Lower leg skin (tissue), 4 donors: ENCODE measurements at regions not wholly inside any gene's neighbourhood (a gene's known extent, or its start where the extent isn't known, plus 50 kb on each side); places are given as distances from the start of the nearest gene placed in this dataset.

Experiments
- DNase-seq, 2 donors: peaks; one replicate each; pipeline ENCODE4 v3.0.0-alpha.2; 2019; ENCODE audit warnings: low spot score in 2 of 2
- H3K4me3 ChIP-seq: fragments of 200-600 bp; sonication (generic); 2 replicates; pipeline ENCODE4 v1.5.1; 2017; ENCODE audit warnings: mild to moderate bottlenecking, low read depth; ENCODE audit not compliant: poor library complexity, severe bottlenecking
- POLR2A ChIP-seq, 2 donors: fragments of 450-650 bp; IDR thresholded peaks; one replicate each; pipeline ENCODE4 v1.6.1; 2016 to 2017; ENCODE audit warnings: antibody characterized with exemption in 2 of 2, mild to moderate bottlenecking in 1 of 2, moderate library complexity in 1 of 2
- WGBS, 2 donors: methylation state at CpG; one replicate each; pipeline ENCODE4 v1.1.5; 2018; 5-methylcytosine and 5-hydroxymethylcytosine counted together
- intact Hi-C: fragments of 100-400 bp; cut with DNase I; formaldehyde crosslinking; loops from one replicate; pipeline ENCODE4 v1.15.0; 2023; ENCODE audit warnings: low total_unique reads
- TF ChIP-seq, protein P1 (sequence below), 3 donors: fragments of 450-650 bp; IDR thresholded peaks; one replicate each; pipeline ENCODE4 v1.5.1; 2016; ENCODE audit warnings: antibody characterized with exemption in 3 of 3, mild to moderate bottlenecking in 3 of 3, moderate library complexity in 2 of 3

DNA sequence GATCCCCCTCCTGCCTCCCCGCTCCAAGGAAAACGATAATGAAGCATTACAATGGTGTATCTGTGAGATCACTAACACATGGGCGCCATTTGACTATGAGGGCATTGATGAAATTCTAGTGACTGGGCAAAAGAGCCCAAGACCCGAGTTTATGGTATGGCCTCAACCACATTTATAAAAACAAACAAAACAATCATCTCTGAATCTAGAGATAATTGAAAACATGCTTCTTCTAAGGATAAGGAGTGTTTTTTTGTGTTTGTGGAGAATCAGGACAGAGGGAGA, 100.9 kb upstream of the SEMA6A start:
- WGBS, 2 donors, result 66 to 67% methylated on average over 4 of the region's 4 CpGs
- no peak for TF ChIP-seq POLR2A (IDR thresholded peaks at IDR 0.05)
- TF ChIP-seq, protein P1, sequence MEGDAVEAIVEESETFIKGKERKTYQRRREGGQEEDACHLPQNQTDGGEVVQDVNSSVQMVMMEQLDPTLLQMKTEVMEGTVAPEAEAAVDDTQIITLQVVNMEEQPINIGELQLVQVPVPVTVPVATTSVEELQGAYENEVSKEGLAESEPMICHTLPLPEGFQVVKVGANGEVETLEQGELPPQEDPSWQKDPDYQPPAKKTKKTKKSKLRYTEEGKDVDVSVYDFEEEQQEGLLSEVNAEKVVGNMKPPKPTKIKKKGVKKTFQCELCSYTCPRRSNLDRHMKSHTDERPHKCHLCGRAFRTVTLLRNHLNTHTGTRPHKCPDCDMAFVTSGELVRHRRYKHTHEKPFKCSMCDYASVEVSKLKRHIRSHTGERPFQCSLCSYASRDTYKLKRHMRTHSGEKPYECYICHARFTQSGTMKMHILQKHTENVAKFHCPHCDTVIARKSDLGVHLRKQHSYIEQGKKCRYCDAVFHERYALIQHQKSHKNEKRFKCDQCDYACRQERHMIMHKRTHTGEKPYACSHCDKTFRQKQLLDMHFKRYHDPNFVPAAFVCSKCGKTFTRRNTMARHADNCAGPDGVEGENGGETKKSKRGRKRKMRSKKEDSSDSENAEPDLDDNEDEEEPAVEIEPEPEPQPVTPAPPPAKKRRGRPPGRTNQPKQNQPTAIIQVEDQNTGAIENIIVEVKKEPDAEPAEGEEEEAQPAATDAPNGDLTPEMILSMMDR (IDR thresholded peaks at IDR 0.05), result no peak
- intact Hi-C loops, result no loop called here
- no peak for DNase-seq
- no peak overlapping the region for H3K4me3 ChIP-seq

DNA sequence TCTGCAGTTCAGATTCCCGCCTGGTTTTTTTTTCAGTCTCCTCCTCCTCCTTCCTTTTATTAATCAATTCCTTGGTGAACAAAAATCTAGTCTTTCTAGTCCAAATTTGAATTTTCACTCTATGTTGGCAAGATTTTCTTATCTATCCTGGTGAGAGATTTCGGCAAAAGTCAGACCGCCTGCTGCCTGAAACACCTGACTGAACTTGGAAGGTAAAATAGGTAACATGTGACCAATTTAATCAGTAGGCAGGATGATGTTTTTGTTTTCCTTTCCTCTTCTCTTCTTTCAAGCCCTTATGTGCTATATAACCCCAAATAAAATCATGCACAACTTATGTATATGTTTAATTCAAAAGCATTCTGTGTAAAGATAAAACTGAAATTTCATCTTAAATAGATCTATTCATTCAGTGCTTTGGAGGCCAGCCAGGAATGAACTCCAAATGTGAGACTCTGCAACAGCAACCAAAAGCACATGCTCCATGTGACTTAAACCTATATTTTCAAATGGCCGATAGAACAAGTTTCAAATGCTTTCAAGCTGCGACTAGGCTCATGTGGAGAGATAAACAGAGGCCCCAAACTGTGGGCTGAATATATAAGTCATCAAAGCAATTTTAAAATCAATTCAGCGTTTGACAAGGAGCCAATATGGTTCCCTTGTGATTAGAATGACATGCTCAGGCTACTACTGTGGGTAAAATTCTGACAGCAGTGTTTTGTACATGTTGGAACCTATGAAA, 100.4 kb upstream of the SEMA6A start:
- no peak overlapping the region for H3K4me3 ChIP-seq
- TF ChIP-seq, protein P1 (IDR thresholded peaks at IDR 0.05), result no peak
- TF ChIP-seq POLR2A (IDR thresholded peaks at IDR 0.05), result no peak
- intact Hi-C loops, result no loop called here
- no peak for DNase-seq
- 50 to 58% methylated on average over 6 of the region's 6 CpGs for WGBS, 2 donors

DNA sequence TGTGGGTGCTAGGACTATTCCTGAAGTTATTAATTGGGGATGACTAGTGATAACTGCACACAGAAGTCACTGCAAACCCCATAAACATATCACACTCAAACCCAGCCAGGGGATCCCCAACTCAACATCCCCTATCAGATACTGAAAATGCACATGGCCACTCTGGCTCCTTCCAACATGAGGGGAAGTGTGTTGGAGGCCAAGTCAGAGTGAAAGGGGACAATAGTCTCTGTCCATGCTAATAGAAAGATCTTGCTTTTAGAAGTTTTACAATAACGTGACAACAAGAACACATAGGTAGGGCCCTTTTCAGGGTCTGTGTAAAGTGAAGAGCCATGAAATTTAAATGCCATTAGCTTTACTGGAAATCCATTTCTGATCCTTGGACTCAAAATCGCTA, 98.8 kb upstream of the SEMA6A start:
- no peak overlapping the region for H3K4me3 ChIP-seq
- intact Hi-C loops, result no loop called here
- TF ChIP-seq POLR2A (IDR thresholded peaks at IDR 0.05), result no peak
- TF ChIP-seq, protein P1 (IDR thresholded peaks at IDR 0.05), result no peak
- 83 to 93% methylated on average over 2 of the region's 2 CpGs for WGBS, 2 donors
- no peak for DNase-seq

DNA sequence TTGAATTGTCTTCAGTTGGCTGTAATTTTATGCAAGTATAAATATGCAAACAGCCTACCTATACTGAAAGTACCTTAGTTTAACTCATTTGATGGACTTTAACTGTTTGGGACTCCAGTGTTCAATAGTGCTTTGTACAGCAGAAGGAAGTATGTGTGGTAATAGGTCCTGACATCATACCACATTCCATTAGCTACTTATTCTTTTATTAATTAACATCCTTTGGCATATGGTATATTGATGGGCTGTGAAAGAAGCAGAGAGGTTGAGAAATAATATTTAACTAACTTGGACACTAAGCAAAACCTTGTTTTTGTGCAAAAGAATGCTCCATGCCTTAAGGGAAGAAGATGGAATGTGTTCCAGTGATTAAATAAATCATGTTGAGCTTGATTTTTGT, 97.6 kb upstream of the SEMA6A start:
- H3K4me3 ChIP-seq, result no peak overlapping the region
- intact Hi-C loops, result no loop called here
- DNase-seq, result no peak
- no peak for TF ChIP-seq POLR2A (IDR thresholded peaks at IDR 0.05)
- TF ChIP-seq, protein P1 (IDR thresholded peaks at IDR 0.05), result no peak

DNA sequence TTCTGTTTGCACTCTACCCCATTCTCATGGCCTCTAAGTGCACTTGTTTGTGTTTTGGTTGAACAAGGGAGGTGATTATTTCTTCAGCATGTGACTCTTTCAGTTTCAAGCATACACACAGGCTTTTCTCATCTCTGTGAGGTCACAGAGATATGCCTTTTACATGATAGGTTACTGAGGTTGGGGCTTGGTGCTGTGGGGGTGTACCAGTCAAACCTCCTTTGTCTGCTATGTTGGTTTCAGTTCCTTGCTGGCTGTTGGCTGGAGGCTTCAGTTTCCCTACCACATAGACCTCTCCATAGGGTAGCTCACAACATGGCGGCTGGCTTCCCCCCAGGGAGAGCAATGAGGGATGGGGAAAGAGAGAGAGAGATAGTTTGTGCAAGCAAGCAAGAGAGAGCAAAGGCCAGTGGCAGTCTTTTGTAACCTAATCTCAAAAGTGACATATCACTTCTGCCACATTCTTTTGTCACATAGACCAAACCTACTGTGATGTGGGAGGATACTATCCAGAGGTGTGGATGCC, 96.7 kb upstream of the SEMA6A start:
- DNase-seq, result no peak
- H3K4me3 ChIP-seq, result no peak overlapping the region
- WGBS, 2 donors, result 80 to 85% methylated on average over 1 of the region's 1 CpG
- intact Hi-C loops, result no loop called here
- no peak for TF ChIP-seq POLR2A (IDR thresholded peaks at IDR 0.05)
- TF ChIP-seq, protein P1 (IDR thresholded peaks at IDR 0.05), result no peak
